ENCODE measurements at regions not wholly inside any gene's neighbourhood (a gene's known extent, or its start where the extent isn't known, plus 50 kb on each side); places are given as distances from the start of the nearest gene placed in this dataset.

DNA sequence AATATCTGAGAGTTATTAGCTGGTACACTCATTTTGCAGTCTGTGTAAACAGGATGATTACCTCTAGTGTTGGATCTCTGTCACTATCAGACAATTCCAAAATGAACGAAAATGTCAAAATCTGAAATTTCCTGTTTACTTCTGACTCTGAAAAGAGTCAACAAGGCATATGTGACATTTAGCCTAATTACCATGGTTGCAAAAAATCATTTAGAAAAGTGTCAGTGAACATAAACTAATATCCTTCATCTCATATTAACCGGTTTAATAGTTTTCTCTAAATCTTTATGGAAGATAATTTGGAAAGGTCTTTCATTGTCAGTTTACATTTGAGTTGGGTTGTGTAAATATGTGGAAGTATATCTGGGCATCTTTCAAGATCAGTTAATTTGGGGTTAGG lies 431.8 kb upstream of the HSF2 start (continued):
- TF ChIP-seq ZBTB4 (CRISPR knock-in tag; IDR thresholded peaks at IDR 0.05) (no peak), RB1 (IDR thresholded peaks at IDR 0.05; ENCODE audit: borderline replicate concordance) (no peak), TBL1XR1 (IDR thresholded peaks at IDR 0.05; ENCODE audit: low read depth, low read length) (no peak)
- TF ChIP-seq, protein P1, sequence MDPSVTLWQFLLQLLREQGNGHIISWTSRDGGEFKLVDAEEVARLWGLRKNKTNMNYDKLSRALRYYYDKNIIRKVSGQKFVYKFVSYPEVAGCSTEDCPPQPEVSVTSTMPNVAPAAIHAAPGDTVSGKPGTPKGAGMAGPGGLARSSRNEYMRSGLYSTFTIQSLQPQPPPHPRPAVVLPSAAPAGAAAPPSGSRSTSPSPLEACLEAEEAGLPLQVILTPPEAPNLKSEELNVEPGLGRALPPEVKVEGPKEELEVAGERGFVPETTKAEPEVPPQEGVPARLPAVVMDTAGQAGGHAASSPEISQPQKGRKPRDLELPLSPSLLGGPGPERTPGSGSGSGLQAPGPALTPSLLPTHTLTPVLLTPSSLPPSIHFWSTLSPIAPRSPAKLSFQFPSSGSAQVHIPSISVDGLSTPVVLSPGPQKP (IDR thresholded peaks at IDR 0.05; ENCODE audit: low read depth, low read length): no peak
- TF ChIP-seq, protein P2, sequence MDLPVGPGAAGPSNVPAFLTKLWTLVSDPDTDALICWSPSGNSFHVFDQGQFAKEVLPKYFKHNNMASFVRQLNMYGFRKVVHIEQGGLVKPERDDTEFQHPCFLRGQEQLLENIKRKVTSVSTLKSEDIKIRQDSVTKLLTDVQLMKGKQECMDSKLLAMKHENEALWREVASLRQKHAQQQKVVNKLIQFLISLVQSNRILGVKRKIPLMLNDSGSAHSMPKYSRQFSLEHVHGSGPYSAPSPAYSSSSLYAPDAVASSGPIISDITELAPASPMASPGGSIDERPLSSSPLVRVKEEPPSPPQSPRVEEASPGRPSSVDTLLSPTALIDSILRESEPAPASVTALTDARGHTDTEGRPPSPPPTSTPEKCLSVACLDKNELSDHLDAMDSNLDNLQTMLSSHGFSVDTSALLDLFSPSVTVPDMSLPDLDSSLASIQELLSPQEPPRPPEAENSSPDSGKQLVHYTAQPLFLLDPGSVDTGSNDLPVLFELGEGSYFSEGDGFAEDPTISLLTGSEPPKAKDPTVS (IDR thresholded peaks at IDR 0.05; ENCODE audit: low read depth, low read length): no peak

DNA sequence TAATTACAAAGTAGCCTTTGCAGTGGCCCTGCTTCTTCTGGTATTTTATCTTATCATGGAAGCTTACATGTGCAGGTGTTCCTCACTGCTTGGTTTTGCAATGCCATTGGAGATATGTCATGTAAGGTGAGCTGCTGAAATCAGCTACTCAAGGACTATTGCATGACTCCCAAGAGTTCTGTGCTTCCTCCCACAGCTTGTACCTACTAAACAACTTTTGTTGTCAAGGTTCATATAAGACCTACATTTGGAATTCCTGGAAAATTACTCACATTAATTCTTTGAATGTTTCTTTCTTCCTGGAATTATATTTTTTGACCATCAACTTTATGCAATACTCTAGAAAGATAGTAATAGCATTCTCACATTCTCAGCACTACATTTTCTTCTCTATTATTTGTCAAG lies 427.5 kb upstream of the HSF2 start:
- intact Hi-C loops (cut with micrococcal nuclease; ENCODE audit: unreplicated experiment) (no loop called here), in situ Hi-C loops (cut with MboI) (no loop called here)
- BruUV-seq (replicated peaks): no TSS peak
- POLR2A ChIA-PET: no interaction called here
- H2AFZ ChIP-seq (ENCODE audit: control insufficient read depth, low read depth, low read length): no peak overlapping the region
- H3K9ac ChIP-seq (ENCODE audit: control insufficient read depth, insufficient read depth, low read length): no peak overlapping the region
- FAIRE-seq: no peak
- no peak for DNase-seq (ENCODE audit: low read depth, low spot score)
- no peak overlapping the region for H3K27ac ChIP-seq (ENCODE audit: control insufficient read depth, insufficient read depth)
- RAD21 ChIA-PET (ENCODE audit: unreplicated experiment): no interaction called here
- no peak for ATAC-seq
- H3K4me1 ChIP-seq (ENCODE audit: control insufficient read depth, insufficient read depth, low read length): no peaks in the 10 kb centered on the region
- no peaks in the 10 kb centered on the region for H3K27me3 ChIP-seq (replicated peaks in 1 of 2; ENCODE audit: control insufficient read depth in 2 of 2, insufficient read depth in 2 of 2, low read length in 1 of 2)
- H3K36me3 ChIP-seq (ENCODE audit: control insufficient read depth in 2 of 2, insufficient read depth in 2 of 2, low read length in 1 of 2): no peaks in the 10 kb centered on the region
- no peak overlapping the region for H3K4me2 ChIP-seq (ENCODE audit: control insufficient read depth, insufficient read depth)
- no peaks in the 10 kb centered on the region for H4K20me1 ChIP-seq (ENCODE audit: control insufficient read depth, insufficient read depth)
- no peaks in the 10 kb centered on the region for H3K9me3 ChIP-seq (replicated peaks; ENCODE audit: control insufficient read depth, insufficient read depth, low read length)
- H3K79me2 ChIP-seq (ENCODE audit: control insufficient read depth, insufficient read depth, low read length): no peaks in the 10 kb centered on the region
- SMC1A ChIA-PET (ENCODE audit: uncharacterized antibody, unreplicated experiment): no interaction called here
- CTCF ChIA-PET: no interaction called here
- H3K4me3 ChIP-seq: no peak overlapping the region
- TF ChIP-seq IRF3 (IDR thresholded peaks at IDR 0.05) (no peak), SUZ12 (IDR thresholded peaks at IDR 0.05; ENCODE audit: unreplicated experiment) (no peak), SRF (IDR thresholded peaks at IDR 0.05; ENCODE audit: low read depth in 2 of 2, low read length in 2 of 2) (no peak), ZBTB4 (CRISPR knock-in tag; IDR thresholded peaks at IDR 0.05) (no peak), ZNF24 (IDR thresholded peaks at IDR 0.05) (no peak), NBN (IDR thresholded peaks at IDR 0.05) (no peak), POU2F2 (IDR thresholded peaks at IDR 0.05; ENCODE audit: borderline replicate concordance, low read depth, low read length) (no peak), NR2F1 (conservative IDR thresholded peaks at IDR 0.05) (no peak), HCFC1 (IDR thresholded peaks at IDR 0.05; ENCODE audit: low read length) (no peak), FOS (IDR thresholded peaks at IDR 0.05; ENCODE audit: borderline replicate concordance, extremely low read depth, insufficient read length) (no peak)

Data from GM12878 (cell line).